Karpas-422 (cell line): ENCODE measurements at regions not wholly inside any gene's neighbourhood (a gene's known extent, or its start where the extent isn't known, plus 50 kb on each side); places are given as distances from the start of the nearest gene placed in this dataset.

Source experiments
- DNase-seq: peaks from one replicate; pipeline ENCODE4 v3.0.0-alpha.2; 2015
- H2AFZ ChIP-seq: fragments of 200-600 bp; sonication (generic); 2 replicates; pipeline ENCODE4 v1.6.1; 2014; ENCODE audit warnings: antibody characterized with exemption, low read length, mixed read lengths
- H3K27ac ChIP-seq: fragments of 200-600 bp; sonication (generic); 2 replicates; pipeline ENCODE4 v1.5.1; 2014; ENCODE audit warnings: mild to moderate bottlenecking, low read length, moderate library complexity
- H3K27me3 ChIP-seq: fragments of 200-600 bp; sonication (generic); 2 replicates; pipeline ENCODE4 v1.6.1; 2014; ENCODE audit warnings: low read length, mixed read lengths
- H3K36me3 ChIP-seq: fragments of 200-600 bp; sonication (generic); 2 replicates; pipeline ENCODE4 v1.6.1; 2014; ENCODE audit warnings: low read length, mixed read lengths; ENCODE audit not compliant: insufficient read depth
- H3K4me1 ChIP-seq: fragments of 200-600 bp; sonication (generic); 2 replicates; pipeline ENCODE4 v1.6.1; 2014; ENCODE audit warnings: mild to moderate bottlenecking, low read length, mixed read lengths
- H3K4me2 ChIP-seq: fragments of 200-600 bp; sonication (generic); 2 replicates; pipeline ENCODE4 v1.6.1; 2014; ENCODE audit warnings: low read length, low read depth, mild to moderate bottlenecking; ENCODE audit not compliant: poor library complexity, severe bottlenecking
- H3K4me3 ChIP-seq: fragments of 200-600 bp; sonication (generic); 2 replicates; pipeline ENCODE4 v1.5.1; 2014; ENCODE audit warnings: mild to moderate bottlenecking, antibody characterized with exemption, low read length, mixed read lengths
- H3K79me2 ChIP-seq: fragments of 200-600 bp; sonication (generic); 2 replicates; pipeline ENCODE4 v1.6.1; 2014; ENCODE audit warnings: mild to moderate bottlenecking, low read length, mixed read lengths
- H3K9ac ChIP-seq: fragments of 200-600 bp; sonication (generic); 2 replicates; pipeline ENCODE4 v1.6.0; 2014; ENCODE audit warnings: low read length
- H3K9me2 ChIP-seq: fragments of 200-600 bp; sonication (generic), shearing (Covaris generic); replicated peaks from 2 replicates; pipeline ENCODE4 v1.6.0; 2014; ENCODE audit warnings: mild to moderate bottlenecking, low read length, moderate library complexity; ENCODE audit not compliant: insufficient read depth
- H3K9me3 ChIP-seq: fragments of 300-700, 200-600 bp; sonication (generic); 2 replicates; pipeline ENCODE4 v1.6.1; 2014; ENCODE audit warnings: low read length, mixed read lengths
- H4K20me1 ChIP-seq: fragments of 200-600 bp; sonication (generic); 2 replicates; pipeline ENCODE4 v1.6.1; 2014; ENCODE audit warnings: mild to moderate bottlenecking, antibody characterized with exemption, low read length, low read depth; ENCODE audit not compliant: insufficient read depth

DNA sequence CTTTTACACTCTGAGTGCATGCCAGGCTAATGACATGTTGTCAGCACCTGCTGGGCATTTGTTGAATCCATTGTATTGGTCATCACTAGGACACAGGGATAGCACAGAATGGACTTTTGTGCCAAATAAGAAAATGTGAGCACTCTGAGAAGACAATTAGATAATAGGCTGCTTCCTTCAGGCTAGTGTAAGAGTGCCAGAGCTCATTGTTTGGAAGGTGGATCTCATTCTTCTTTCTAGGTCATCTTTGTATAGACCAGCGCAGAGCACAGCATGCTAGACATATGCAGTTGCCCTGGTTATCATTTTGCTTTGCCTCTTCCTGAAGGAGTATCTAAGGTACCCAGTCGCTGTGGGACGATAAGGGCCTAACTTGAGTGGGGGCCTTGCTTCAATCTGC lies 493.4 kb upstream of the COX7C start:
- Histone ChIP-seq H3K9me3 (peaks cover 21% of the 10 kb centered on the region), H3K9ac (no peak overlapping the region), H3K36me3 (no peaks in the 10 kb centered on the region), H2AFZ (no peak overlapping the region), H3K27ac (no peak overlapping the region), H3K27me3 (no peaks in the 10 kb centered on the region), H4K20me1 (no peaks in the 10 kb centered on the region), H3K4me1 (no peaks in the 10 kb centered on the region), H3K9me2 (no peaks in the 10 kb centered on the region), H3K4me3 (no peak overlapping the region), H3K4me2 (no peak overlapping the region), H3K79me2 (no peaks in the 10 kb centered on the region)
- no peak for DNase-seq

DNA sequence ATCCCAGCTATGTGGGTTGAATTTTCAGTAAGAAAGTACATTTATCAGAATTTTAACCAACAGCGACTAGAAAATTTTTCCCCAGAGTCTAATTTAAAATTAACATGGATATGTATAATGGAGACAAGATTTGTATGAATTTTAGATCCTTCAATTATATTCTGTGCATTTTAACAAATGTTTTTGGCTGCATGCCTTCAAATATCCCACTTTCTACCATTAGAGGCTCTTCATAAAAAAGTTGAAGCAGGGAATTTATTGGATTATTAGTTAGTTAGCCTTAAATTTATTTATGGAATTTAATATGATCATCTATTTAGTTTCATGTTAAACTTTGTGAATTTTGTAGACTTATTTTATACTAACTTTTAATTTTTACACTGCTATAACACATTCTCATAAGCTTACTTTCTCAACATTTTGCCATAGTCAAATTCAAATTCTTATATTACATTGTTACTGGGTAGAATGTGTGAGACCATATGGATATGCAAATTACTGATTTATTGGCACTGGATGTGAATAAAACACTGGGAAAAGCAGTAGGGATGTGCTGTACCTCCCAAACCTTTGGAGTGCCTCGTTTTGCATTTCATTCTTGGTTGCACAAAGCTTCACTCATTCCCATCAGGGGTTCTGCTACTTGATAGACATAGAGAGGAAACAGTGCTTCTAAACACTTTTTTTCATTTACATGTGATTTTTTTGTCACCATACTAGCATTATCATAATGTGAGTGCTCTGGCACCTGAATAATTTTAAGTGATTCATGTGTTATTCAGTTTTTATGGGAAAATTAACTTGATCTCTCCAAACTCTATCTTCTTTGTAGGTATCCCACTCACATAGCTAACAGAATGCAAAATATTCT lies 491.8 kb upstream of the COX7C start:
- Histone ChIP-seq H3K9me2 (no peaks in the 10 kb centered on the region), H3K9me3 (peaks cover 14% of the 10 kb centered on the region), H3K9ac (no peak overlapping the region), H3K36me3 (no peaks in the 10 kb centered on the region), H4K20me1 (no peaks in the 10 kb centered on the region), H2AFZ (no peak overlapping the region), H3K4me3 (no peak overlapping the region), H3K27me3 (no peaks in the 10 kb centered on the region), H3K4me1 (no peaks in the 10 kb centered on the region), H3K27ac (no peak overlapping the region), H3K79me2 (no peaks in the 10 kb centered on the region), H3K4me2 (no peak overlapping the region)
- DNase-seq = no peak

DNA sequence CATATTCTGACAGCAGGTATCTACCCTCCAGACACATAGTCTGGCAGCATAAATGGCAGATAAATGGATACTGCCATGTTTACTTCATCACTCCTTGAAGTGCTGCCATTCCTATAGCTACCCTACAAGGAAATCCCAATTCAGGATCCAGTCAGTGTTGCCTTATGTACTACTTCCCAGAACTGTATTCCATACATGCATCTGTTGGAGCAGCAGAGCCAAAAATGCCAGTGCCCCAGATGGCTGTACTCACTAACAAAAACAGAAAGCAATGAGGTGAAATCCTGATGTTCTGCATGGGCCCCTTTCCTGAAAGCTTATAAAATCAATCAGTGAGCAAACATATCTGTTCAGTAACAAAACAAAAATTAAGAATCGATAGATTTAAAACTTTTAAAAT lies 490.0 kb upstream of the COX7C start:
- Histone ChIP-seq H3K9ac (no peak overlapping the region), H3K9me3 (peaks cover 10% of the 10 kb centered on the region), H3K4me1 (no peaks in the 10 kb centered on the region), H3K79me2 (no peaks in the 10 kb centered on the region), H3K9me2 (no peaks in the 10 kb centered on the region), H3K27ac (no peak overlapping the region), H3K4me3 (no peak overlapping the region), H2AFZ (no peak overlapping the region), H4K20me1 (no peaks in the 10 kb centered on the region), H3K27me3 (no peaks in the 10 kb centered on the region), H3K4me2 (no peak overlapping the region), H3K36me3 (no peaks in the 10 kb centered on the region)
- no peak for DNase-seq

DNA sequence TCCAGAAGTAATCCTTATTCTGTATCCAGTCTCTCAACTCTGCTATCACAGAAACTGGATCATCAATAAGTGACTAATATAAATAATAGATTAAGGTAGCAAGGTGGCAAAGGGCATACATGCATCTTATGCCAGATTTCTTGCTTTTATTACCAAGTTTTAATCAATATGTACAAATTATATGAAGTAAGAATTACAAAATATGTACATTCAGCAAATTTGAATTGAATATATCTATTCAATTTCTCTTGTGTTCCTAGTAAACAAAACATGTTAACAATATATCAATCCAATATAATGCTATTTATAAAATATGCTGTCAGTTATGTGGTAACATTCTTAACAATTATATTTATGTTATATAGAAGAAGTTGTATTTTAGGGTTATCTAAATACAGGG lies 488.7 kb upstream of the COX7C start:
- H3K4me2 ChIP-seq = no peak overlapping the region
- no peaks in the 10 kb centered on the region for H3K4me1 ChIP-seq
- peaks cover 12% of the 10 kb centered on the region for H3K9me3 ChIP-seq
- no peaks in the 10 kb centered on the region for H4K20me1 ChIP-seq
- no peak overlapping the region for H3K27ac ChIP-seq
- H3K9me2 ChIP-seq = no peaks in the 10 kb centered on the region
- H3K4me3 ChIP-seq = no peak overlapping the region
- H3K9ac ChIP-seq = no peak overlapping the region
- H2AFZ ChIP-seq = no peak overlapping the region
- H3K36me3 ChIP-seq = no peaks in the 10 kb centered on the region
- no peaks in the 10 kb centered on the region for H3K27me3 ChIP-seq
- no peak for DNase-seq
- no peaks in the 10 kb centered on the region for H3K79me2 ChIP-seq

DNA sequence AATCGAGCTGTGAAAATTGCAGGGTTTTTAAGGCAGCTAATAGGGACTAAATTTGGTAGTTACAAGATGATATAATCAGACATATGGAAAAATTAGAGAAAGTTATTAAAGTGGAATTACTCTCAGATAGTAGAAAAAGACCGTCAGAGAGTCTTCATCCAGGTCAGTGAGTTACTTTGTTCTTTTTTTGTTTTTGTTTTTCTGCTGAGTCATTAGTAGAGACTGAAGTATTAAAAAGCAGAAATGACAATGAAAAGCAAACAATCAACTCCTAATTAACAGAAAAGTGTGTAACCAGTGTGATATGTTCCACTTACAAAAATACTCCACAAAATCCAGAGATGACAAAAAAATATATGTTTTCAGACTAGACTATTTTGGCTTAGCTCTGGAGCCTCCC lies 480.4 kb upstream of the COX7C start:
- Histone ChIP-seq H3K27me3 (no peaks in the 10 kb centered on the region), H4K20me1 (no peaks in the 10 kb centered on the region), H3K9ac (no peak overlapping the region), H3K4me2 (no peak overlapping the region), H3K36me3 (no peaks in the 10 kb centered on the region), H3K4me3 (no peak overlapping the region), H2AFZ (no peak overlapping the region), H3K27ac (no peak overlapping the region), H3K9me3 (peaks cover 11% of the 10 kb centered on the region), H3K79me2 (no peaks in the 10 kb centered on the region), H3K4me1 (no peaks in the 10 kb centered on the region), H3K9me2 (no peaks in the 10 kb centered on the region)
- no peak for DNase-seq

DNA sequence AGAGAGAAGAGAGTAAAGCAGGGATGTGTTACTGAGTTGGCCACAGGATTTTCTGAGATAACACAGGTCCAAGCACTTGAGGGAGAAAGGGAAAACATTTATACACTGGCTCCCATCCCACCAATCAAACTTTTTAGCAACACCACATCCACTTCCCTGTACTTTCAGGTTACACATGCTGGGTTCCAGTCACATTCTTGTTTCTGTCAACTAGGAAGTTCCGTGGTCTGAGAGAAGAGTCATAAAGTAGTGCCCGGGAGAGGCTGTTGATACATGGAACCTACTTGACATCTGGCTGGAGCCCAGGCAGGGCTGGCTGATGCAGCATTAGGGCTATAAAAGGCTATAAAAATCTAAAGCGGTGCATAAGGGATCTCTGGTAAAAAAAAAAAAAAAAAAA lies 473.9 kb upstream of the COX7C start:
- no peak for DNase-seq
- H3K9me2 ChIP-seq = no peaks in the 10 kb centered on the region
- H3K79me2 ChIP-seq = no peaks in the 10 kb centered on the region
- peaks cover 8% of the 10 kb centered on the region for H3K9me3 ChIP-seq
- no peak overlapping the region for H2AFZ ChIP-seq
- no peaks in the 10 kb centered on the region for H4K20me1 ChIP-seq
- H3K9ac ChIP-seq = no peak overlapping the region
- no peak overlapping the region for H3K4me3 ChIP-seq
- H3K27me3 ChIP-seq = no peaks in the 10 kb centered on the region
- no peaks in the 10 kb centered on the region for H3K36me3 ChIP-seq
- H3K27ac ChIP-seq = no peak overlapping the region
- no peak overlapping the region for H3K4me2 ChIP-seq
- H3K4me1 ChIP-seq = no peaks in the 10 kb centered on the region

DNA sequence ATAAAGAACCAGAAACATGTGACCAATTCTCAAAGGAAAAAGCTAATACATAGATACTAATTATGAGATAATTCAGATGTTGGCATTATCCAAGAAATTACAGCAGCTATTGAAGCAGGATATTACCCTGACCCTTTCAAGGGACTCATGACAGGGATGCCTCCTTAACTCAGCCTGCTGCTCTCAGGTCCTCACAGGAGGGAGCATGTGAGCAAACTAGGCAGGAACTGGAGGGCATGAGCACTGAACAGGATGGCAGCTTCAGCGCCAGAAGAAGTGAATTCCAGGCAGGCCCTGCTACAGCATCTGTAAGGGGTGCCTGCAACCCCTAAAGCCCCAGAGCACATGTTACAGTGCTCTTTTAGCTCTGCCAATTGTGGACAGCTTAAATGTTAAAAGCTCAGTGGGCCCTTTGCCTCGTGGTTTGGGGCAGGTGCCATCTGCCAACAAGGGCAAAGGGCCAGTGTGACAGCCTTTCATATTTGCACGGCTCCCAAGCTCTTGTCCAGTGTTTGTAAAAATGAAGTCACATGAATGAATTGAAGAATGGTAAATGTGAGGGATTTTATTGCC lies 464.7 kb upstream of the COX7C start:
- no peak overlapping the region for H3K9ac ChIP-seq
- H3K36me3 ChIP-seq = no peaks in the 10 kb centered on the region
- no peak overlapping the region for H3K4me3 ChIP-seq
- DNase-seq = no peak
- no peak overlapping the region for H3K27ac ChIP-seq
- H4K20me1 ChIP-seq = no peaks in the 10 kb centered on the region
- H3K9me3 ChIP-seq = peaks cover 4% of the 10 kb centered on the region; the same call in 1 of the 2 replicates
- H2AFZ ChIP-seq = no peak overlapping the region
- H3K4me1 ChIP-seq = no peaks in the 10 kb centered on the region
- H3K9me2 ChIP-seq = no peaks in the 10 kb centered on the region
- no peaks in the 10 kb centered on the region for H3K79me2 ChIP-seq
- H3K4me2 ChIP-seq = no peak overlapping the region
- H3K27me3 ChIP-seq = no peaks in the 10 kb centered on the region

DNA sequence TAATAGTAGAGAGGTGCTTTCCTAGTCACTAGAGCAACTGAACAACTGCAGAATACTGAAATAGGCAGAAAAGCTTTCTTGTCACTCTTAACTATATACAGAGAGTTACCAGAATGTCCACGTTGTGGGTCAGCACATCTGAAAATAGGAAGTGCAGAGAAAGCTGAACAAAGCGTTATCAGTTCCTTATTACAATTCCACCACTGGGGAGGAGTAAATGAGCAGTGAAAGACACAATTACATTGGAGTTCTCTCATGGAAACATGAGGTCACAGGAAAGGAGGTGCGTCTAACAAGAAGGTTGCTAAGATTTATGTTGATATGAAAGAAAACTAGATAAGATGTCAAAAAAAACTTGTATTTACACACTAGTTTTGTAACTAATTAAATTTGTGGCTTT lies 461.9 kb upstream of the COX7C start:
- Histone ChIP-seq H3K27ac (no peak overlapping the region), H2AFZ (no peak overlapping the region), H3K4me2 (no peak overlapping the region), H3K27me3 (no peaks in the 10 kb centered on the region), H3K4me1 (no peaks in the 10 kb centered on the region), H4K20me1 (no peaks in the 10 kb centered on the region), H3K79me2 (no peaks in the 10 kb centered on the region), H3K36me3 (no peaks in the 10 kb centered on the region), H3K9ac (no peak overlapping the region), H3K9me2 (no peaks in the 10 kb centered on the region), H3K9me3 (peaks cover 4% of the 10 kb centered on the region; the same call in 1 of the 2 replicates), H3K4me3 (no peak overlapping the region)
- no peak for DNase-seq
